Panc1 (cell line): ENCODE measurements at regions not wholly inside any gene's neighbourhood (a gene's known extent, or its start where the extent isn't known, plus 50 kb on each side); places are given as distances from the start of the nearest gene placed in this dataset.

Source experiments
- ATAC-seq: fragments of 200-7000 bp; cut with Tn5 transposase; 2 replicates; pipeline ENCODE4 v1.9.1; 2020; ENCODE audit warnings: mild to moderate bottlenecking, moderate library complexity
- BruUV-seq: library from RNA; stranded (reverse); fragments of 400-500 nt; replicated peaks from 2 replicates; lab custom pipeline; 2021; lab: Mats Ljungman, UMichigan
- CTCF ChIA-PET: fragments of 300-600 bp; sonication (Branson Sonifier 250); formaldehyde crosslinking; loops from one replicate; lab custom pipeline; 2022; ENCODE audit warnings: antibody characterized with exemption; lab: Charles Lee
- POLR2A ChIA-PET: fragments of 300-600 bp; sonication (Branson Sonifier 250); formaldehyde crosslinking; loops from one replicate; lab custom pipeline; 2022; ENCODE audit warnings: antibody characterized with exemption; lab: Charles Lee
- DNase-seq: peaks from one replicate; pipeline ENCODE4 v3.0.0-alpha.2; 2010; ENCODE audit warnings: low read depth, low spot score
- H3K27ac ChIP-seq: 2 replicates; pipeline ENCODE4 v1.5.1; 2011; ENCODE audit warnings: mild to moderate bottlenecking, low read length, inconsistent platforms
- H3K27me3 ChIP-seq: fragments of 200-500 bp; sonication (Bioruptor generic); 2 replicates; pipeline ENCODE4 v1.6.0; 2014; ENCODE audit warnings: low read length, inconsistent platforms; ENCODE audit not compliant: control insufficient read depth, insufficient read depth
- H3K36me3 ChIP-seq: fragments of 200-500 bp; sonication (Bioruptor generic); 2 replicates; pipeline ENCODE4 v1.5.1; 2014; ENCODE audit warnings: inconsistent platforms, mild to moderate bottlenecking, low read length, moderate library complexity; ENCODE audit not compliant: control insufficient read depth, insufficient read depth
- H3K4me1 ChIP-seq: 2 replicates; pipeline ENCODE4 v1.5.1; 2011; ENCODE audit warnings: inconsistent platforms, mild to moderate bottlenecking, low read length, moderate library complexity; ENCODE audit not compliant: control insufficient read depth, insufficient read depth
- H3K4me3 ChIP-seq, 2 experiments: 2 replicates each; pipeline ENCODE4 v1.5.1; 2011 to 2012; ENCODE audit warnings: low read depth in 2 of 2, low read length in 2 of 2, mild to moderate bottlenecking in 2 of 2, inconsistent platforms in 1 of 2, moderate library complexity in 1 of 2
- H3K9me3 ChIP-seq: fragments of 200-500 bp; sonication (Bioruptor generic); 2 replicates; pipeline ENCODE4 v1.5.1; 2014; ENCODE audit warnings: low read depth, mild to moderate bottlenecking, inconsistent platforms, low read length, moderate library complexity; ENCODE audit not compliant: control insufficient read depth, insufficient read depth
- CTCF ChIP-seq: fragments of 450-650 bp; IDR thresholded peaks from 2 replicates; pipeline ENCODE4 v1.5.1; 2017; ENCODE audit warnings: mild to moderate bottlenecking
- POLR2AphosphoS5 ChIP-seq: IDR thresholded peaks from 2 replicates; pipeline ENCODE4 v1.6.1; 2012; ENCODE audit warnings: mild to moderate bottlenecking, low read depth, low read length, moderate library complexity
- REST ChIP-seq, 2 experiments: IDR thresholded peaks; 2 replicates each; pipeline ENCODE4 v1.6.1; 2011 to 2012; ENCODE audit warnings: low read depth in 2 of 2, control low read depth in 1 of 2, low read length in 1 of 2, mild to moderate bottlenecking in 1 of 2, moderate library complexity in 1 of 2; ENCODE audit not compliant: insufficient read depth in 1 of 2
- SIN3A ChIP-seq: IDR thresholded peaks from 2 replicates; pipeline ENCODE4 v1.6.1; 2012; ENCODE audit warnings: low read depth, mild to moderate bottlenecking, low read length, moderate library complexity, borderline replicate concordance; ENCODE audit not compliant: insufficient read depth
- TCF7L2 ChIP-seq: IDR thresholded peaks from 2 replicates; pipeline ENCODE4 v1.6.1; 2011; ENCODE audit warnings: mild to moderate bottlenecking, low read depth, low read length, inconsistent platforms
- in situ Hi-C: cut with HindIII; loops from 2 replicates; pipeline ENCODE4 v1.10.0; 2016; ENCODE audit warnings: low sequenced_read_pairs, low pct_unique_long_range_greater_than_20kb
- intact Hi-C: fragments of 100-400 bp; cut with micrococcal nuclease; formaldehyde crosslinking; loops from one replicate; pipeline ENCODE4 v1.10.0; 2022; ENCODE audit not compliant: unreplicated experiment

- intact Hi-C loops (no loop called here), in situ Hi-C loops (no loop called here)
- no peaks in the 10 kb centered on the region for H3K4me1 ChIP-seq
- H3K4me3 ChIP-seq, result no peak overlapping the region
- CTCF ChIA-PET, result no interaction called here
- H3K36me3 ChIP-seq, result no peaks in the 10 kb centered on the region
- TF ChIP-seq SIN3A (no peak), REST (IDR thresholded peaks at IDR 0.05; ENCODE audit: insufficient read depth in 1 of 2, low read depth in 2 of 2, low read length in 1 of 2) (no peak), POLR2AphosphoS5 (no peak), CTCF (no peak), TCF7L2 (no peak)
- BruUV-seq, result no TSS peak
- ATAC-seq (no peak), DNase-seq (no peak)
- no peaks in the 10 kb centered on the region for H3K9me3 ChIP-seq
- no peak overlapping the region for H3K27ac ChIP-seq
- POLR2A ChIA-PET, result no interaction called here
- H3K27me3 ChIP-seq, result no peaks in the 10 kb centered on the region
Measured at GRCh38 chr13:54232700-54233099, 1204.1 kb downstream of the OLFM4 start.

- in situ Hi-C loops (no loop called here), intact Hi-C loops (no loop called here)
- no TSS peak for BruUV-seq
- ATAC-seq (no peak), DNase-seq (no peak)
- ChIA-PET CTCF (no interaction called here), POLR2A (no interaction called here)
- Histone ChIP-seq H3K4me1 (no peaks in the 10 kb centered on the region), H3K4me3 (no peak overlapping the region), H3K36me3 (no peaks in the 10 kb centered on the region), H3K9me3 (no peaks in the 10 kb centered on the region), H3K27ac (no peak overlapping the region), H3K27me3 (no peaks in the 10 kb centered on the region)
- no peak for TF ChIP-seq CTCF
- TF ChIP-seq SIN3A, result no peak
Measured at GRCh38 chr13:54234607-54235006, 1206.0 kb downstream of the OLFM4 start.

GRCh38 chr13:54241719-54242118 is 1213.1 kb downstream of the OLFM4 start:
- H3K27ac ChIP-seq, result no peak overlapping the region
- no peak overlapping the region for H3K4me3 ChIP-seq
- DNase-seq (no peak), ATAC-seq (no peak)
- no peaks in the 10 kb centered on the region for H3K4me1 ChIP-seq
- H3K36me3 ChIP-seq, result no peaks in the 10 kb centered on the region
- H3K9me3 ChIP-seq, result no peaks in the 10 kb centered on the region
- POLR2A ChIA-PET, result no interaction called here
- TF ChIP-seq SIN3A (no peak), POLR2AphosphoS5 (no peak), TCF7L2 (no peak), CTCF (no peak)
- intact Hi-C loops, result no loop called here
- no peaks in the 10 kb centered on the region for H3K27me3 ChIP-seq
- CTCF ChIA-PET, result no interaction called here
- in situ Hi-C loops, result no loop called here
- no TSS peak for BruUV-seq
